Breast epithelium (tissue), 4 donors: ENCODE measurements at regions not wholly inside any gene's neighbourhood (a gene's known extent, or its start where the extent isn't known, plus 50 kb on each side); places are given as distances from the start of the nearest gene placed in this dataset.

Experiments
- DNase-seq, 2 donors: peaks; one replicate each; pipeline ENCODE4 v3.0.0-alpha.2; 2019; ENCODE audit warnings: low spot score in 2 of 2
- H3K27ac ChIP-seq, 2 donors: fragments of 200-600 bp; sonication (generic) in 1 of 2; one replicate each; pipeline ENCODE4 v1.5.1; 2016 to 2019; ENCODE audit warnings: mild to moderate bottlenecking in 1 of 2
- H3K27me3 ChIP-seq, 2 donors: fragments of 200-600 bp; sonication (generic) in 1 of 2; one replicate each; pipeline versions ENCODE4 v1.5.1 to v1.6.0; 2017 to 2019; ENCODE audit warnings: control low read depth in 1 of 2, mild to moderate bottlenecking in 1 of 2
- H3K36me3 ChIP-seq: fragments of 200-600 bp; one replicate; pipeline ENCODE4 v1.5.1; 2019
- H3K4me1 ChIP-seq, 2 donors: fragments of 200-600 bp; sonication (generic); one replicate each; pipeline ENCODE4 v1.5.1; 2016 to 2019; ENCODE audit warnings: control low read depth in 1 of 2
- H3K4me3 ChIP-seq, 3 donors: fragments of 200-600 bp; sonication (generic); 1 replicate in 2 of 3; 2 replicates in 1 of 3; pipeline ENCODE4 v1.5.1; 2016 to 2019; ENCODE audit warnings: mild to moderate bottlenecking in 3 of 3, moderate library complexity in 2 of 3
- H3K9me3 ChIP-seq, 2 donors: fragments of 200-600 bp; sonication (generic) in 1 of 2; one replicate each; pipeline ENCODE4 v1.5.1; 2016 to 2019; ENCODE audit warnings: control low read depth in 1 of 2
- CTCF ChIP-seq, 3 donors: fragments of 450-650 bp; IDR thresholded peaks; one replicate each; pipeline ENCODE4 v1.5.1; 2016 to 2017; ENCODE audit warnings: antibody characterized with exemption in 3 of 3, mild to moderate bottlenecking in 3 of 3, moderate library complexity in 3 of 3
- POLR2A ChIP-seq: fragments of 450-650 bp; IDR thresholded peaks from one replicate; pipeline ENCODE4 v1.6.1; 2016; ENCODE audit warnings: antibody characterized with exemption, mild to moderate bottlenecking, moderate library complexity
- POLR2AphosphoS5 ChIP-seq, 3 donors: sonication (generic); formaldehyde crosslinking; IDR thresholded peaks; one replicate each; pipeline ENCODE4 v1.6.1; 2017; ENCODE audit warnings: antibody characterized with exemption in 3 of 3
- intact Hi-C: fragments of 100-400 bp; cut with DNase I; formaldehyde crosslinking; loops from one replicate; pipeline ENCODE4 v1.15.1; 2023; ENCODE audit warnings: low total_unique reads

GRCh38 chr2:167504061-167504460 is 615.8 kb downstream of the XIRP2 start:
- H3K9me3 ChIP-seq = no peaks in the 10 kb centered on the region
- no peaks in the 10 kb centered on the region for H3K4me1 ChIP-seq
- no peak overlapping the region for H3K27ac ChIP-seq
- no peak for DNase-seq
- intact Hi-C loops = no loop called here
- no peak overlapping the region for H3K4me3 ChIP-seq
- no peaks in the 10 kb centered on the region for H3K27me3 ChIP-seq
- H3K36me3 ChIP-seq = no peaks in the 10 kb centered on the region
- TF ChIP-seq CTCF (IDR thresholded peaks at IDR 0.05) (no peak), POLR2AphosphoS5 (IDR thresholded peaks at IDR 0.05) (no peak), POLR2A (no peak)

- intact Hi-C loops = no loop called here
- H3K9me3 ChIP-seq = no peaks in the 10 kb centered on the region
- H3K27ac ChIP-seq = no peak overlapping the region
- no peak for DNase-seq
- no peaks in the 10 kb centered on the region for H3K27me3 ChIP-seq
- no peak overlapping the region for H3K4me3 ChIP-seq
- no peak for TF ChIP-seq POLR2AphosphoS5 (IDR thresholded peaks at IDR 0.05)
- TF ChIP-seq CTCF (IDR thresholded peaks at IDR 0.05) = no peak
- TF ChIP-seq POLR2A = no peak
- H3K36me3 ChIP-seq = no peaks in the 10 kb centered on the region
- H3K4me1 ChIP-seq = no peaks in the 10 kb centered on the region
These were observed 613.3 kb downstream of the XIRP2 start for GRCh38 chr2:167501618-167502017.

GRCh38 chr2:167493862-167494261 is 605.6 kb downstream of the XIRP2 start:
- Histone ChIP-seq H3K4me1 (no peaks in the 10 kb centered on the region), H3K36me3 (no peaks in the 10 kb centered on the region), H3K27me3 (no peaks in the 10 kb centered on the region), H3K9me3 (no peaks in the 10 kb centered on the region), H3K4me3 (no peak overlapping the region), H3K27ac (no peak overlapping the region)
- no peak for TF ChIP-seq CTCF (IDR thresholded peaks at IDR 0.05)
- TF ChIP-seq POLR2AphosphoS5 (IDR thresholded peaks at IDR 0.05) = no peak
- TF ChIP-seq POLR2A = no peak
- no peak for DNase-seq
- intact Hi-C loops = no loop called here

- DNase-seq = no peak
- H3K9me3 ChIP-seq = no peaks in the 10 kb centered on the region
- TF ChIP-seq POLR2AphosphoS5 (IDR thresholded peaks at IDR 0.05) (no peak), CTCF (IDR thresholded peaks at IDR 0.05) (no peak)
- no peaks in the 10 kb centered on the region for H3K27me3 ChIP-seq
- no peaks in the 10 kb centered on the region for H3K36me3 ChIP-seq
- H3K27ac ChIP-seq = no peak overlapping the region
- H3K4me1 ChIP-seq = no peaks in the 10 kb centered on the region
- intact Hi-C loops = no loop called here
- H3K4me3 ChIP-seq = no peak overlapping the region
These were observed 604.2 kb downstream of the XIRP2 start for GRCh38 chr2:167492486-167492885.

- H3K9me3 ChIP-seq = no peaks in the 10 kb centered on the region
- H3K27ac ChIP-seq = no peak overlapping the region
- intact Hi-C loops = no loop called here
- no peak overlapping the region for H3K4me3 ChIP-seq
- no peaks in the 10 kb centered on the region for H3K27me3 ChIP-seq
- H3K4me1 ChIP-seq = no peaks in the 10 kb centered on the region
- TF ChIP-seq POLR2AphosphoS5 (IDR thresholded peaks at IDR 0.05) (no peak), POLR2A (no peak), CTCF (IDR thresholded peaks at IDR 0.05) (no peak)
- H3K36me3 ChIP-seq = no peaks in the 10 kb centered on the region
- DNase-seq = no peak
These were observed 603.5 kb downstream of the XIRP2 start for GRCh38 chr2:167491788-167492187.
